ENCODE measurements at regions not wholly inside any gene's neighbourhood (a gene's known extent, or its start where the extent isn't known, plus 50 kb on each side); places are given as distances from the start of the nearest gene placed in this dataset.

- TF ChIP-seq HCFC1 (IDR thresholded peaks at IDR 0.05; ENCODE audit: low read length) (no peak), CTCF (IDR thresholded peaks at IDR 0.05 in 2 of 3, conservative IDR thresholded peaks at IDR 0.05 in 1 of 3; ENCODE audit: control insufficient read depth in 2 of 3, extremely low read depth in 1 of 3, insufficient read depth in 1 of 3, low read depth in 3 of 3, low read length in 3 of 3) (no peak), POLR2A (IDR thresholded peaks at IDR 0.05; ENCODE audit: low read depth, low read length) (no peak), MEF2B (IDR thresholded peaks at IDR 0.05; ENCODE audit: partially characterized antibody, poor library complexity, severe bottlenecking) (no peak)
Observed at GRCh38 chr11:38517991-38518390, 1920.0 kb upstream of the RAG2 start.

Measured in GM12878 (cell line).